Small intestine (tissue), 7 donors: ENCODE measurements at regions not wholly inside any gene's neighbourhood (a gene's known extent, or its start where the extent isn't known, plus 50 kb on each side); places are given as distances from the start of the nearest gene placed in this dataset.

Experiments
- DNase-seq, 2 donors: peaks; one replicate each; pipeline versions ENCODE4 v3.0.0 to v3.0.0-alpha.2; 2013
- FAIRE-seq: peaks from 2 replicates; lab custom pipeline; 2012; peaks lifted over from hg19 to GRCh38; lab: Jason Lieb, UNC
- H3K27ac ChIP-seq, 3 donors: one replicate each; pipeline ENCODE4 v1.5.1; 2013; ENCODE audit warnings: low read length in 2 of 3, mild to moderate bottlenecking in 2 of 3, control low read depth in 1 of 3, inconsistent platforms in 1 of 3, low read depth in 1 of 3, moderate library complexity in 1 of 3
- H3K27me3 ChIP-seq, 3 donors: one replicate each; pipeline ENCODE4 v1.6.1; 2013; ENCODE audit warnings: low read length in 3 of 3, inconsistent platforms in 1 of 3; ENCODE audit not compliant: control insufficient read depth in 3 of 3, insufficient read depth in 3 of 3
- H3K36me3 ChIP-seq, 3 donors: one replicate each; pipeline ENCODE4 v1.6.1; 2013; ENCODE audit warnings: low read length in 3 of 3, inconsistent platforms in 1 of 3, low read depth in 1 of 3, mild to moderate bottlenecking in 1 of 3, moderate library complexity in 1 of 3; ENCODE audit not compliant: control insufficient read depth in 3 of 3, insufficient read depth in 2 of 3
- H3K4me1 ChIP-seq, 3 donors: one replicate each; pipeline ENCODE4 v1.6.1; 2013; ENCODE audit warnings: low read length in 2 of 3, inconsistent platforms in 1 of 3, low read depth in 1 of 3, mild to moderate bottlenecking in 1 of 3, moderate library complexity in 1 of 3; ENCODE audit not compliant: control insufficient read depth in 3 of 3, insufficient read depth in 2 of 3
- H3K4me3 ChIP-seq, 3 donors: one replicate each; pipeline ENCODE4 v1.5.1; 2013; ENCODE audit warnings: low read length in 3 of 3, control low read depth in 1 of 3, inconsistent platforms in 1 of 3, low read depth in 1 of 3, mild to moderate bottlenecking in 1 of 3, moderate library complexity in 1 of 3
- H3K9me3 ChIP-seq, 2 donors: one replicate each; pipeline ENCODE4 v1.6.1; 2013; ENCODE audit warnings: low read depth in 1 of 2, low read length in 1 of 2; ENCODE audit not compliant: control insufficient read depth in 2 of 2, insufficient read depth in 1 of 2
- WGBS, 3 donors: extraction: QIAGEN DNeasy Blood & Tissue Kit; methylation state at CpG; one replicate each; pipeline ENCODE4 v1.1.7; 2013; 5-methylcytosine and 5-hydroxymethylcytosine counted together
- donor health status: healthy with polysubstance abuse.
- donor health status: control.
- donor health status: control.
- donor health status: Bipolar disorder and iron deficiency.
- donor health status: healthy.

- H3K27me3 ChIP-seq: no peaks in the 10 kb centered on the region
- no peak for FAIRE-seq
- no peak for DNase-seq
- H3K9me3 ChIP-seq: no peaks in the 10 kb centered on the region
- peaks cover 0 to 55% (median 0%) of the 10 kb centered on the region in 3 donors for H3K36me3 ChIP-seq
- H3K4me1 ChIP-seq: no peaks in the 10 kb centered on the region
- 82 to 94% (median 94%) methylated on average over 11 of the region's 11 CpGs for WGBS, 3 donors
- H3K27ac ChIP-seq: no peak overlapping the region
- no peak overlapping the region for H3K4me3 ChIP-seq
These were observed 415.3 kb downstream of the CTTN start for GRCh38 chr11:70813651-70814050.

- DNase-seq (no peak), FAIRE-seq (no peak)
- H3K27me3 ChIP-seq: no peaks in the 10 kb centered on the region
- WGBS, 3 donors: 79 to 88% (median 81%) methylated on average over 7 of the region's 7 CpGs
- no peaks in the 10 kb centered on the region for H3K4me1 ChIP-seq
- H3K27ac ChIP-seq: no peak overlapping the region
- no peak overlapping the region for H3K4me3 ChIP-seq
- H3K9me3 ChIP-seq: no peaks in the 10 kb centered on the region
- H3K36me3 ChIP-seq: peaks cover 0 to 61% (median 0%) of the 10 kb centered on the region in 3 donors
These were observed 417.1 kb downstream of the CTTN start for GRCh38 chr11:70815485-70815832.

DNA sequence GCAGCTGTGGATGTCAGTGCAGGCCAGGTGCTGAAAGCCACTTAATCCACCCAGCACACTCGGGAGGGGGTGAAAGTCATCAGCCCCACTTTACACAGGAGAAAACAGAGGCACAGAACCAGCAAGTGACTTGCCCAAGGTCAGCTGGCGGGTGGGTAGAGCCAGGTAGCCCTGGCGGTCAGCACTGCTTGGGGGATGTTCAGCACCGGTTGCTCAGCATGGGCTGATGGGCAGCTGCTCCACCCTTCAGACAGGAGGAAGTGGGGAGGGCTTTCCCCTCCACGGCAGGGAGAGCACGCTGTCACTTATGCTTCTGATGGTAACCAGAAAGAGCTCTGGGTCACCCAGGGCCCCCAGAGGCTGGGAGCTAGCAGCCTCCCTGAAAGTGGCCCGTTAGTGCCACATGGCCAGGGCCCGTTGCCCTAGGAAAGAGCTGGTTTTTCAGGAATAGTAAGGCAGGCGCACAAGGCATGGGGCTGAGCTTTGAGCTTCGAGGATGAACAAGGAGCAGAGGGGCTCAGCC lies 417.9 kb downstream of the CTTN start:
- no peak for FAIRE-seq
- H3K27ac ChIP-seq: no peak overlapping the region
- H3K9me3 ChIP-seq: no peaks in the 10 kb centered on the region
- DNase-seq: no peak
- H3K36me3 ChIP-seq: peaks cover 0 to 58% (median 0%) of the 10 kb centered on the region in 3 donors
- no peak overlapping the region for H3K4me3 ChIP-seq
- H3K27me3 ChIP-seq: no peaks in the 10 kb centered on the region
- 70 to 73% (median 72%) methylated on average over 10 of the region's 10 CpGs for WGBS, 3 donors
- no peaks in the 10 kb centered on the region for H3K4me1 ChIP-seq

- Histone ChIP-seq H3K4me1 (no peaks in the 10 kb centered on the region), H3K27me3 (no peaks in the 10 kb centered on the region), H3K36me3 (peaks cover 0 to 51% (median 0%) of the 10 kb centered on the region in 3 donors), H3K9me3 (no peaks in the 10 kb centered on the region), H3K27ac (no peak overlapping the region), H3K4me3 (no peak overlapping the region)
- WGBS, 3 donors: 67 to 88% (median 88%) methylated on average over 9 of the region's 9 CpGs
- no peak for FAIRE-seq
- no peak for DNase-seq
These were observed 420.0 kb downstream of the CTTN start for GRCh38 chr11:70818351-70818750.

- H3K4me3 ChIP-seq: no peak overlapping the region
- H3K36me3 ChIP-seq: peaks cover 0 to 47% (median 0%) of the 10 kb centered on the region in 3 donors
- H3K27ac ChIP-seq: no peak overlapping the region
- H3K4me1 ChIP-seq: no peaks in the 10 kb centered on the region
- FAIRE-seq: no peak
- no peaks in the 10 kb centered on the region for H3K27me3 ChIP-seq
- 69 to 81% (median 71%) methylated on average over 15 of the region's 15 CpGs for WGBS, 3 donors
- H3K9me3 ChIP-seq: no peaks in the 10 kb centered on the region
- no peak for DNase-seq
These were observed 420.7 kb downstream of the CTTN start for GRCh38 chr11:70819022-70819421.

- Histone ChIP-seq H3K9me3 (no peaks in the 10 kb centered on the region), H3K4me3 (no peak overlapping the region), H3K27ac (no peak overlapping the region), H3K4me1 (peaks cover 0 to 3% (median 0%) of the 10 kb centered on the region in 3 donors), H3K36me3 (peaks cover 0 to 43% (median 0%) of the 10 kb centered on the region in 3 donors), H3K27me3 (no peaks in the 10 kb centered on the region)
- FAIRE-seq: no peak
- 94 to 97% (median 95%) methylated on average over 35 of the region's 35 CpGs for WGBS, 3 donors
- DNase-seq: no peak
These were observed 422.0 kb downstream of the CTTN start for GRCh38 chr11:70820311-70820710.

- no peak for DNase-seq
- no peak for FAIRE-seq
- peaks cover 0 to 43% (median 0%) of the 10 kb centered on the region in 3 donors for H3K36me3 ChIP-seq
- H3K9me3 ChIP-seq: no peaks in the 10 kb centered on the region
- H3K27ac ChIP-seq: no peak overlapping the region
- no peaks in the 10 kb centered on the region for H3K27me3 ChIP-seq
- no peak overlapping the region for H3K4me3 ChIP-seq
- 94 to 95% (median 95%) methylated on average over 13 to 14 of the region's 14 CpGs for WGBS, 3 donors
- H3K4me1 ChIP-seq: peaks cover 0 to 3% (median 0%) of the 10 kb centered on the region in 3 donors
These were observed 422.4 kb downstream of the CTTN start for GRCh38 chr11:70820712-70821111.

DNA sequence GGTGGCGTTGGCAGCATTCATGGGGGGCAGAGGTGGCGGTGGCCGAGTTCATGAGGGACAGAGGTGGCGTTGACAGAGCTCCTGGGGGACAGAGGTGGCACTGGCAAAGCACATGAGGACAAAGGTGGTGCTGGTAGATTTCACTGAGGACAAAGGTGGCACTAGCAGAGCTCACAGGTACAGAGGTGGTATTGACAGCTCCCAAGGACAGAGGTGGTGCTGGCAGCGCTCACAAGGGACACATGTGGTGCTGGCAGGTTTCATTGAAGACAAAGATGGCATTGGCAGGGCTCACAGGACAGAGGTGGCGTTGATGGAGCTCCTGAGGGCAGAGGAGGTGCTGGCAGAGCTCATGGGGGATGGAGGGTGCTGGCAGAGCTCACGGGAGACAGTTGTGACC lies 425.4 kb downstream of the CTTN start:
- DNase-seq: no peak
- FAIRE-seq: no peak
- Histone ChIP-seq H3K27me3 (no peaks in the 10 kb centered on the region), H3K4me1 (peaks cover 0 to 7% (median 0%) of the 10 kb centered on the region in 3 donors), H3K4me3 (no peak overlapping the region), H3K27ac (no peak overlapping the region), H3K36me3 (peaks cover 0 to 29% (median 0%) of the 10 kb centered on the region in 3 donors), H3K9me3 (no peaks in the 10 kb centered on the region)
- 88 to 96% (median 89%) methylated on average over 7 of the region's 7 CpGs for WGBS, 3 donors
